Fibroblast of lung (primary cell): ENCODE measurements at regions not wholly inside any gene's neighbourhood (a gene's known extent, or its start where the extent isn't known, plus 50 kb on each side); places are given as distances from the start of the nearest gene placed in this dataset.

ENCODE experiments used
- CTCF ChIP-seq, 2 donors: IDR thresholded peaks in 1 of 2; conservative IDR thresholded peaks in 1 of 2; 1 replicate in 1 of 2; 2 replicates in 1 of 2; pipeline ENCODE4 v1.5.1; 2011 to 2012; ENCODE audit warnings: low read length in 2 of 2, control low read depth in 1 of 2, inconsistent platforms in 1 of 2, low read depth in 1 of 2, mild to moderate bottlenecking in 1 of 2
- EZH2 ChIP-seq: IDR thresholded peaks from 2 replicates; pipeline ENCODE4 v1.5.1; 2012; ENCODE audit warnings: low read length, control low read depth, mild to moderate bottlenecking; ENCODE audit errors: missing control alignments

GRCh38 chr6:15995493-15995892, 133.4 kb upstream of the MYLIP start:
- TF ChIP-seq CTCF (conservative IDR thresholded peaks at IDR 0.05 in 1 of 2, IDR thresholded peaks at IDR 0.05 in 1 of 2; ENCODE audit: low read depth in 1 of 2, low read length in 2 of 2): no peak
- TF ChIP-seq EZH2: no peak
